ENCODE measurements at regions not wholly inside any gene's neighbourhood (a gene's known extent, or its start where the extent isn't known, plus 50 kb on each side); places are given as distances from the start of the nearest gene placed in this dataset.

- intact Hi-C loops (cut with DNase I), result no loop called here
- DNase-seq (no peak), ATAC-seq (no peak)
- Histone ChIP-seq H3K4me1 (peaks cover 9% of the 10 kb centered on the region), H3K36me3 (ENCODE audit: insufficient read depth in 1 of 2, low read depth in 1 of 2) (no peaks in the 10 kb centered on the region), H3K27ac (no peak overlapping the region), H3K4me3 (no peak overlapping the region), H3K9me3 (no peaks in the 10 kb centered on the region), H3K27me3 (ENCODE audit: insufficient read depth in 3 of 3, low read length in 2 of 3) (peaks cover 0 to 25% (median 5%) of the 10 kb centered on the region in 3 donors)
- WGBS, 3 donors, result 43 to 53% (median 48%) methylated on average over 6 of the region's 6 CpGs
- no peak for TF ChIP-seq CTCF (IDR thresholded peaks at IDR 0.05)
Observed at GRCh38 chr5:141800617-141801016, 77.6 kb downstream of the PCDH1 start.

GRCh38 chr5:141799507-141800167 lies 78.6 kb downstream of the PCDH1 start:
- Histone ChIP-seq H3K27ac (no peak overlapping the region), H3K9me3 (no peaks in the 10 kb centered on the region), H3K36me3 (ENCODE audit: insufficient read depth in 1 of 2, low read depth in 1 of 2) (no peaks in the 10 kb centered on the region), H3K27me3 (ENCODE audit: insufficient read depth in 3 of 3, low read length in 2 of 3) (peaks cover 0 to 15% (median 5%) of the 10 kb centered on the region in 3 donors), H3K4me1 (peaks cover 3% of the 10 kb centered on the region), H3K4me3 (no peak overlapping the region)
- TF ChIP-seq CTCF (IDR thresholded peaks at IDR 0.05), result no peak
- intact Hi-C loops (cut with DNase I), result no loop called here
- DNase-seq, result no peak
- ATAC-seq, result no peak
- WGBS, 3 donors, result 74 to 84% (median 81%) methylated on average over 7 of the region's 7 CpGs

GRCh38 chr5:141797425-141797824 lies 80.8 kb downstream of the PCDH1 start:
- H3K4me3 ChIP-seq, result no peak overlapping the region
- H3K36me3 ChIP-seq (ENCODE audit: insufficient read depth in 1 of 2, low read depth in 1 of 2), result no peaks in the 10 kb centered on the region
- H3K27ac ChIP-seq, result no peak overlapping the region
- 0% methylated on average over 1 of the region's 1 CpG for WGBS, 3 donors
- intact Hi-C loops (cut with DNase I), result no loop called here
- no peaks in the 10 kb centered on the region for H3K9me3 ChIP-seq
- DNase-seq, result no peak
- no peak for ATAC-seq
- H3K4me1 ChIP-seq, result no peaks in the 10 kb centered on the region
- H3K27me3 ChIP-seq (ENCODE audit: insufficient read depth in 3 of 3, low read length in 2 of 3), result peaks cover 0 to 4% (median 3%) of the 10 kb centered on the region in 3 donors
- no peak for TF ChIP-seq CTCF (IDR thresholded peaks at IDR 0.05)

GRCh38 chr5:141795421-141795820 lies 82.8 kb downstream of the PCDH1 start:
- 74 to 85% (median 74%) methylated on average over 5 of the region's 5 CpGs for WGBS, 3 donors
- no peaks in the 10 kb centered on the region for H3K4me1 ChIP-seq
- intact Hi-C loops (cut with DNase I), result no loop called here
- DNase-seq (no peak), ATAC-seq (no peak)
- H3K9me3 ChIP-seq, result no peaks in the 10 kb centered on the region
- H3K36me3 ChIP-seq (ENCODE audit: insufficient read depth in 1 of 2, low read depth in 1 of 2), result no peaks in the 10 kb centered on the region
- H3K27me3 ChIP-seq (ENCODE audit: insufficient read depth in 3 of 3, low read length in 2 of 3), result peaks cover 0 to 4% (median 3%) of the 10 kb centered on the region in 3 donors
- TF ChIP-seq CTCF (IDR thresholded peaks at IDR 0.05), result no peak
- no peak overlapping the region for H3K4me3 ChIP-seq
- no peak overlapping the region for H3K27ac ChIP-seq

GRCh38 chr5:141793881-141794280 lies 84.3 kb downstream of the PCDH1 start:
- H3K4me1 ChIP-seq, result no peaks in the 10 kb centered on the region
- intact Hi-C loops (cut with DNase I), result no loop called here
- no peak for TF ChIP-seq CTCF (IDR thresholded peaks at IDR 0.05)
- no peak overlapping the region for H3K4me3 ChIP-seq
- no peaks in the 10 kb centered on the region for H3K36me3 ChIP-seq (ENCODE audit: insufficient read depth in 1 of 2, low read depth in 1 of 2)
- ATAC-seq (no peak), DNase-seq (no peak)
- H3K27me3 ChIP-seq (ENCODE audit: insufficient read depth in 3 of 3, low read length in 2 of 3), result peaks cover 0 to 4% (median 3%) of the 10 kb centered on the region in 3 donors
- H3K27ac ChIP-seq, result no peak overlapping the region
- WGBS, 3 donors, result 58 to 66% (median 60%) methylated on average over 4 of the region's 4 CpGs
- H3K9me3 ChIP-seq, result no peaks in the 10 kb centered on the region

All from psoas muscle (tissue), 7 donors.